HEK293T (cell line): ENCODE measurements at regions not wholly inside any gene's neighbourhood (a gene's known extent, or its start where the extent isn't known, plus 50 kb on each side); places are given as distances from the start of the nearest gene placed in this dataset.
A peak's percentile ranks its signal among the peaks of the same experiment; 100 is the strongest.
"Not testable (repeated sequence)": the region's sequence is repeated elsewhere in the genome, so short reads cannot be mapped to it uniquely, and the experiment has no call there.

Experiments used
- CTCF ChIA-PET: fragments of 350-600 bp; formaldehyde crosslinking; extraction: SDS; loops from one replicate; lab custom pipeline; 2021; ENCODE audit warnings: antibody characterized with exemption, inconsistent platforms; lab: Yijun Ruan, JAX
- POLR2A ChIA-PET: fragments of 350-600 bp; formaldehyde crosslinking; extraction: SDS; loops from one replicate; lab custom pipeline; 2020; ENCODE audit warnings: antibody characterized with exemption, inconsistent platforms; lab: Yijun Ruan, JAX
- DNase-seq: peaks from one replicate; pipeline ENCODE4 v3.0.0; 2012; ENCODE audit warnings: mixed read lengths; ENCODE audit errors: extremely low spot score
- ARNT ChIP-seq: fragments of 450-650 bp; IDR thresholded peaks from 2 replicates; pipeline ENCODE4 v1.6.1; 2017; ENCODE audit warnings: mild to moderate bottlenecking
- BHLHE40 ChIP-seq: fragments of 450-650 bp; IDR thresholded peaks from 2 replicates; pipeline ENCODE4 v1.6.1; 2016; ENCODE audit warnings: mild to moderate bottlenecking, moderate library complexity, borderline replicate concordance
- CTBP1 ChIP-seq: fragments of 450-650 bp; IDR thresholded peaks from 2 replicates; pipeline ENCODE4 v1.6.1; 2016; ENCODE audit warnings: borderline replicate concordance
- ELF4 ChIP-seq: fragments of 450-650 bp; IDR thresholded peaks from 2 replicates; pipeline ENCODE4 v1.6.1; 2017; ENCODE audit warnings: antibody characterized with exemption
- FOXA1 ChIP-seq: fragments of 450-650 bp; IDR thresholded peaks from 2 replicates; pipeline ENCODE4 v1.6.1; 2016; ENCODE audit warnings: mild to moderate bottlenecking
- FOXK2 ChIP-seq: fragments of 450-650 bp; IDR thresholded peaks from 2 replicates; pipeline ENCODE4 v1.6.1; 2016; ENCODE audit warnings: mild to moderate bottlenecking
- FOXM1 ChIP-seq: fragments of 450-650 bp; IDR thresholded peaks from 2 replicates; pipeline ENCODE4 v1.6.1; 2017; ENCODE audit warnings: mild to moderate bottlenecking, borderline replicate concordance
- HDGF ChIP-seq: fragments of 450-650 bp; IDR thresholded peaks from 2 replicates; pipeline ENCODE4 v1.6.1; 2017; ENCODE audit warnings: antibody characterized with exemption, borderline replicate concordance
- L3MBTL2 ChIP-seq: fragments of 450-650 bp; conservative IDR thresholded peaks from 2 replicates; pipeline ENCODE4 v1.6.1; 2016; ENCODE audit warnings: mild to moderate bottlenecking
- LEF1 ChIP-seq: fragments of 450-650 bp; IDR thresholded peaks from 2 replicates; pipeline ENCODE4 v1.6.1; 2017; ENCODE audit warnings: mild to moderate bottlenecking, borderline replicate concordance
- NFRKB ChIP-seq: fragments of 450-650 bp; IDR thresholded peaks from 2 replicates; pipeline ENCODE4 v1.6.1; 2016; ENCODE audit warnings: mild to moderate bottlenecking, moderate library complexity
- SP1 ChIP-seq: fragments of 450-650 bp; IDR thresholded peaks from 2 replicates; pipeline ENCODE4 v1.6.1; 2017
- SUZ12 ChIP-seq: fragments of 450-650 bp; IDR thresholded peaks from 2 replicates; pipeline ENCODE4 v1.6.1; 2016; ENCODE audit warnings: mild to moderate bottlenecking
- TARDBP ChIP-seq: fragments of 450-650 bp; IDR thresholded peaks from 2 replicates; pipeline ENCODE4 v1.6.1; 2016
- ZNF384 ChIP-seq: fragments of 450-650 bp; IDR thresholded peaks from 2 replicates; pipeline ENCODE4 v1.6.1; 2016
- TF ChIP-seq, protein P1 (sequence below): fragments of 450-650 bp; IDR thresholded peaks from 2 replicates; pipeline ENCODE4 v1.6.1; 2016

DNA sequence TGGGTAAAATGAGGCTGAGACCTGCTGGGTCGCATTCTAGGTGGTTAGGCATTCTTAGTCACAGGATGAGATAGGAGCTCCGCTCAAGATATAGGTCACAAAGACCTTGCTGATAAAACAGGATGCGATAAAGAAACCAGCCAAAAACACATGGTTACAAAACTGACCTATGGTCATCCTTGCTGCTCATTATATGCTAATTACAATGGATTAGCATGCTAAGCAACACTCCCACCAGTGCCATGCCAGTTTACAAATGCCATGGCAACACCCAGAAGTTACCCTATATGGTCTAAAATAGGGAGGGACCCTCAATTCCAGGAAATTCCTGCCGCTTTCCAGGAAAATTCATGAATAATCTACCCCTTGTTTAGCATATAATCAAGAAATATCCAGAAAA, 132.4 kb downstream of the BRMS1L start:
- no peak for DNase-seq
- TF ChIP-seq, protein P1, sequence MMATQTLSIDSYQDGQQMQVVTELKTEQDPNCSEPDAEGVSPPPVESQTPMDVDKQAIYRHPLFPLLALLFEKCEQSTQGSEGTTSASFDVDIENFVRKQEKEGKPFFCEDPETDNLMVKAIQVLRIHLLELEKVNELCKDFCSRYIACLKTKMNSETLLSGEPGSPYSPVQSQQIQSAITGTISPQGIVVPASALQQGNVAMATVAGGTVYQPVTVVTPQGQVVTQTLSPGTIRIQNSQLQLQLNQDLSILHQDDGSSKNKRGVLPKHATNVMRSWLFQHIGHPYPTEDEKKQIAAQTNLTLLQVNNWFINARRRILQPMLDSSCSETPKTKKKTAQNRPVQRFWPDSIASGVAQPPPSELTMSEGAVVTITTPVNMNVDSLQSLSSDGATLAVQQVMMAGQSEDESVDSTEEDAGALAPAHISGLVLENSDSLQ, result no peak
- no peak for TF ChIP-seq ARNT
- ChIA-PET CTCF (no interaction called here), POLR2A (no interaction called here)

DNA sequence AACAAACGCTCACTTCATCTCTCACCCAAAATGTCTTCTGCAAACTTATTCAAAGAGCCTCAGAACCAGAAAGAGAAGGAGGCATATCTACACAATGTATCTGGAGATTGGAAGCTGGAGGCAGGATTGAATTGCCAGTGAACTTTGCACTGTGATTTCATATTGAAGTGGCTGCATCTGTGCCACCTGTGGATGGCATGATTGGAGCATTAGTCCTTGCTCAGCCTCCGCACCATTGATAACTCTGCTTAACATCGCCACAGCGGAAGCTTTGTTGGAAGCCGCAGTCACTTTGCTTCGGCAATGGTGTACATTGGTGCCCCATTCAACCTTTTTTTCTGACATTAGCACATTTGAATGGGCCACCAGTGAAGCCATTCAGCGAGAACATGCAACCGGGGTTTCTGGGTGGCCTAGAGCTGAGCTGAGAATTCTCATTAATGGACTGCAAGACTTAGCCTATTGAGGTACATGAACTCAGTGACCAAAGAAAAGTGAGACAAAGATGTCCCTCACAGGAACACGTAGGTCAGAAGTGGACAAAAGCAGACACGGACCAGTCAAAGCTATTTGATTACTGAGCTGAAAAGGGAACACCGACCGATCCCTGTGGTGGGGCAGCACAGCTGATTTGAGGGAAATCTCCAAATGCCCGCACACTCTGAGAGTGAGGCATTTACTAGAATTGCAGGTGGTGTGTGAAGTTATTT, 130.4 kb downstream of the BRMS1L start:
- CTCF ChIA-PET, result interaction anchor here (1.1 to 1.6 kb wide), 2 partner anchors 10 to 113 kb away, joined by 3 to 4 read pairs; no protein-coding TSS in a partner anchor
- TF ChIP-seq NFRKB (no peak), TARDBP (no peak), SP1 (no peak), BHLHE40 (no peak), ARNT (no peak)
- TF ChIP-seq, protein P1, result no peak
- DNase-seq, result no peak
- POLR2A ChIA-PET, result no interaction called here

DNA sequence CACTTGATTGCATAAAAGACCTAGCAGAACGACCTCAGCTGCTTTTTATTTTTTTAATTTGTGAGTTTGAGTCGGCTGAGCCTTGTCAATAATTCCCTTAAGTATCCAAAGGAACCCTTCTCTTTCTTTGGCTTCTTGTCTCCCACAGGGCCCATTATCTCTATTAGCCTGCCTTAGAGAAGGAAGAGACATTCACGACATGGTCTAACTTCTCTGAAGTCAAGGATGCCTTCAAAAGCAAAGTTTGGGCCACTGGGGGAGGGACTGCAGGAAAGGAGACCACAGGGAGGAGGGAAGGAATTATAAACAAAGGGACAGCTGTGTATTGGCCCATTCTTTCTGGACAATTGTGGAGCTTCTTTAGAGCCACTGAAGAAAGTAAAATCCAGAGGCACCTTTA, 126.4 kb downstream of the BRMS1L start:
- no peak for TF ChIP-seq NFRKB
- no peak for TF ChIP-seq SUZ12
- TF ChIP-seq ELF4, result no peak
- no peak for TF ChIP-seq TARDBP
- no peak for TF ChIP-seq FOXA1
- no peak for TF ChIP-seq LEF1
- no peak for TF ChIP-seq SP1
- no peak for TF ChIP-seq ARNT
- TF ChIP-seq, protein P1, result no peak
- TF ChIP-seq BHLHE40, result no peak
- no peak for TF ChIP-seq ZNF384
- TF ChIP-seq FOXK2, result no peak
- no peak for TF ChIP-seq CTBP1
- no peak for TF ChIP-seq FOXM1
- TF ChIP-seq L3MBTL2, result no peak
- TF ChIP-seq HDGF, result no peak
- POLR2A ChIA-PET, result no interaction called here
- CTCF ChIA-PET, result no interaction called here
- DNase-seq, result no peak

DNA sequence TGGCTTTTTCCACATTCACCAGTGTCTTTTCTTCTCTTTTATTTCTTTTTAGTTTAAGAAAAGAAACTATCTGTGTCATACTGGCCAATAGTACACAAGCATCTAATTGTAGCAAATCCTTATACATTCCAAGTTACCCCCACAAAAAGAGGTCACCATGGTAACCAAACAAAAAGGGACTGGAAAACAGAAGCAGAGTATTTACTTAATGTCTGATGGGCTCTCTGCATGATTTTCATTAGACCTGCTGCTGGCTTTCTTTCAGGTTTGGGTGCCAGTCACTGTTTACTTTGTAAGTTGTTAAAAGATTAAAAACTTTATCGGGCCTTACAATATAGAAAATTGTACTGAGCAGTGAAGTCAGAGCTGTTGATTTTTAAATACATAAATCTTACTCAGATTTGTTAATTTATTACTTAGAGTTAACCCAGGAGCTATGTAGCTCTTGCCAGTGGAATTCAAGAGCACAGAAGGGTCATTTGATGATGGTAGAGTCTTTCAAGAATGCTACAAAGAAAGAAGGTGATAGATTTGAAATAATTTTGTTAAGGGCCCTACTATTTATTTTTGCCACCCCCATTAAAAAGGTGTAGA, 123.9 kb downstream of the BRMS1L start:
- TF ChIP-seq LEF1, result no peak
- TF ChIP-seq FOXA1, result peak; percentile 45; the same call in 1 of the 2 replicates
- ChIA-PET POLR2A (interaction anchor here (1.2 kb wide), 1 partner anchor 29 kb away, joined by 3 read pairs; no protein-coding TSS in a partner anchor), CTCF (no interaction called here)
- DNase-seq, result peak; percentile 6

DNA sequence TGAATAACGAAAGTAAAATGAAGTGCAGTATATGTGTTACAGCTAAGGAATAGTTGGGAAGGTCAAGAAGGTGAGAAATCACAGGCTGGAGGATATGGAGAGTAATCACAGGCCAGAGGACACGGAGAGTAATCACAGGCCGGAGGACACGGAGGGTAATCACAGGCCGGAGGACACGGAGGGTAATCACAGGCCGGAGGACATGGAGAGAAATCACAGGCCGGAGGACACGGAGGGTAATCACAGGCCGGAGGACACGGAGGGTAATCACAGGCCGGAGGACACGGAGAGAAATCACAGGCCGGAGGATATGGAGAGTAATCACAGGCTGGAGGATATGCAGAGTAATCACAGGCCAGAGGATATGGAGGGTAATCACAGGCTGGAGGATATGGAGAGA, 121.8 kb downstream of the BRMS1L start:
- DNase-seq, CTCF ChIA-PET, POLR2A ChIA-PET: not testable (repeated sequence)

DNA sequence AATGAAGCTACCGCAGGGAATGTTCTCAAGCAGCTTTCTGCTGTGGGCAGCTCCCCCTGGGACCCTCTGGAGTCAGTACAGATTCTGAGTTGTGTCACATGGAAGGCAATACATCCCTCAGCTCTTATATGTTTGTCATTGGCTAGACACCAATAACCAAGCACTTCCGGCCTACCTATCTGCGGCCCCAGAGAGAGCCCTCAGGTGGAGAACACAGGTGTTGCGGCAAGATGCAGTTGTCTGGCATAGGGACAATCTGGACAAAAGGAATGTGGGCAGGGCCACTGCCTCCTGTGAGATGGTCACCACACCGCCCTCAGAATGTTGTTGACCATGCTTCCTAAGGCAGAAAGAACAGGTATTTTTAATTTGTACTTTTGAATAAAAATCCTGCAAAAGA, 118.7 kb downstream of the BRMS1L start:
- peak; percentile 63 for DNase-seq
- TF ChIP-seq TARDBP (no peak), BHLHE40 (no peak), ARNT (no peak), FOXA1 (no peak), L3MBTL2 (no peak), NFRKB (no peak), FOXM1 (no peak), LEF1 (no peak), FOXK2 (no peak), SUZ12 (no peak)
- TF ChIP-seq, protein P1, result no peak
- ChIA-PET CTCF (no interaction called here), POLR2A (no interaction called here)
